Adipocyte (in vitro differentiated cells): ENCODE measurements at regions not wholly inside any gene's neighbourhood (a gene's known extent, or its start where the extent isn't known, plus 50 kb on each side); places are given as distances from the start of the nearest gene placed in this dataset.

Experiments used
- DNase-seq: peaks from one replicate; pipeline ENCODE4 v3.0.0-alpha.2; 2015; ENCODE audit warnings: low read depth
- H3K27me3 ChIP-seq: replicated peaks from 2 replicates; pipeline ENCODE4 v1.7.0; 2013; ENCODE audit warnings: mild to moderate bottlenecking, low read length, moderate library complexity; ENCODE audit not compliant: control insufficient read depth, insufficient read depth
- H3K36me3 ChIP-seq: 2 replicates; pipeline ENCODE4 v1.7.0; 2013; ENCODE audit warnings: low read length, mild to moderate bottlenecking, moderate library complexity; ENCODE audit not compliant: control insufficient read depth, insufficient read depth, severe bottlenecking
- H3K4me1 ChIP-seq: 2 replicates; pipeline ENCODE4 v1.7.0; 2013; ENCODE audit warnings: mild to moderate bottlenecking, low read length, moderate library complexity; ENCODE audit not compliant: control insufficient read depth, insufficient read depth
- H3K4me3 ChIP-seq: 2 replicates; pipeline ENCODE4 v1.7.0; 2013; ENCODE audit warnings: mild to moderate bottlenecking, low read length, moderate library complexity
- H3K9ac ChIP-seq: 2 replicates; pipeline ENCODE4 v1.7.0; 2013; ENCODE audit warnings: mild to moderate bottlenecking, low read length, moderate library complexity
- H3K9me3 ChIP-seq: 2 replicates; pipeline ENCODE4 v1.7.0; 2013; ENCODE audit warnings: mild to moderate bottlenecking, low read length, moderate library complexity; ENCODE audit not compliant: control insufficient read depth

DNA sequence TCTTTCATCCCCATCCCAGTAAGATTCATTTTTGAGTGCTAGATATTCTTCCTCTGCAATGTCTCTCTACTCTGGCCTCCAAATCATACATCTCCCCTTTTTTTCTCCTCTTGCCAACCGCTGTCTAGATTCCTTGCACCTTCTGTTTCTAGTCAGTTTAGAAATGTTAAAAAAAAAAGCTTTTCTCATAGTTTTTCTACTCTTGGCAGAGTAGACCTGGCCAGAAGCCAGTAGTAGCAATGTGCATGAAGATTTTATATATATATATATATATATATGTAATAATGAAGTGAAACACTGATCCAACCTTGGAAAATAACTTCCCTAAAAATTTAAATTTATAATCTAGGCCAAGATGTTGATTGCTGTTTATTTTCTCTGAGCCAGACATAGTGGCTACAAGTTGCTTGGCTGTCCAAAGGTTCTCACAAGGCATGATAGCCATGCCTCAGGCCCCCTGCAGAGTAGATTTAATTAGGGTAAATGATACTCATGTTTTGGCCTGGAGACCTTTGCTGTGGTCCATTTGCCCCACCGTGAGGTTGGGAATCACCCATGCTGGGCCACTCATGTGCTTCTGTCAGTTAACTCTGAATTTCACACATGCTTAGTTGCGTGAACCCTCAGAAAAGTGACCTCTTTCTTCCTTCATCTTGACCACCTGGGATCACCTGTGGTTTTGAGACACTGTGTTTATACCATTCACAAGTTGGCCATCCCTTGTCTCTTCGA, 103.4 kb upstream of the KCNE2 start:
- H3K36me3 ChIP-seq: no peaks in the 10 kb centered on the region
- peaks cover 24% of the 10 kb centered on the region for H3K4me1 ChIP-seq
- H3K9me3 ChIP-seq: peaks cover 11% of the 10 kb centered on the region
- no peak overlapping the region for H3K9ac ChIP-seq
- no peak overlapping the region for H3K4me3 ChIP-seq
- DNase-seq: no peak
- H3K27me3 ChIP-seq: no peaks in the 10 kb centered on the region

DNA sequence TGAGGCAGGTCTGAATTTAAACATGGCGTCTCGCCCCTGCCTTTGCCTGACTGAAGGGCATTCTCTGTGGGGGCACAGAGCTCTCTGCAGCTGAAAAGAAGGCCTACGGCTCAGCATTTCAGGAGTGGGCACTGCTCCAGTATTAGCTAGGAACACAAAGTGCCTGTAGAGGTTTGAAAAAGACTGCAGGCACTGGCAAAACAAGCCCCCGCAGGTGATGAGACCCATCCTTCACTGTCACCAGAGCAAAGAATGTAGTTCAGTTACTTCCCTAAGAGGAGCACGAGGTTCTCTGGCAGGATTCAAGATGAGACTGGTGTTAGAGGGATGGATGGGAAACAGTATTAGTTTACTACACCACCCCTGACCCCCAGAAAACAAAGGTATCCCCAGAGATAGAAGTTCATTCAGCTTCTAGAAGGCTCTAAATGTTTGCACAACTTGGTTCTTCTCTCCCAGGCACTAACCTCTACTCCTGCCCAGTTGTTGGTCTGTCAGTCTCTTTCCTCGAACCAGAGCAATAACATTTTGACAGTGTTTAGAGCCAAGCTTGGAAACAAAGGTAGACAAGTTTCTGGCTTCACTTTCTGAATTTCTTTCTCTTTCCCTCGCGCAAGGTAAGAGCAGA, 101.9 kb upstream of the KCNE2 start:
- peaks cover 31% of the 10 kb centered on the region for H3K4me1 ChIP-seq
- peaks cover 11% of the 10 kb centered on the region for H3K9me3 ChIP-seq
- H3K4me3 ChIP-seq: peak overlapping the region; percentile 43
- DNase-seq: no peak
- H3K27me3 ChIP-seq: no peaks in the 10 kb centered on the region
- H3K9ac ChIP-seq: peak overlapping the region; percentile 58
- no peaks in the 10 kb centered on the region for H3K36me3 ChIP-seq

DNA sequence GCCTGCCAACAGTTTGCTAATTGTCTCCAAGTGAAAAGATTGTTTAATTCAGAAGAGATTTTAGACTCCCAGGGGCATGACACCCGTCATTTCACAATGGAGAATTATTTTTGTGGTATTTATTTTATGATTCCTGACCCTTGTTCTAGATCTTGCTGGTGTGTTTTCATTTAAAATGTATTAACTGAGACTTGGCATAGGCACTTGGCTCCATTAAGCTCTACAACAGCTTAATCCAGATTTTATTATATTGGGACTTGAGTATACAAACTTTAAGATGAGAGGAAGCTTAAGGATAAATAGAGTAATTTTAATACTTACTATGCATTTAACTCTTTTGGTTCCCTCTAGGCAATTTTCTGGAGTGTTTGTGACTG, 101.3 kb upstream of the KCNE2 start:
- H3K36me3 ChIP-seq: no peaks in the 10 kb centered on the region
- peaks cover 11% of the 10 kb centered on the region for H3K9me3 ChIP-seq
- peak overlapping the region; percentile 43 for H3K4me3 ChIP-seq
- H3K4me1 ChIP-seq: peaks cover 31% of the 10 kb centered on the region
- H3K9ac ChIP-seq: peak overlapping the region; percentile 58
- no peaks in the 10 kb centered on the region for H3K27me3 ChIP-seq
- DNase-seq: peak; percentile 3

DNA sequence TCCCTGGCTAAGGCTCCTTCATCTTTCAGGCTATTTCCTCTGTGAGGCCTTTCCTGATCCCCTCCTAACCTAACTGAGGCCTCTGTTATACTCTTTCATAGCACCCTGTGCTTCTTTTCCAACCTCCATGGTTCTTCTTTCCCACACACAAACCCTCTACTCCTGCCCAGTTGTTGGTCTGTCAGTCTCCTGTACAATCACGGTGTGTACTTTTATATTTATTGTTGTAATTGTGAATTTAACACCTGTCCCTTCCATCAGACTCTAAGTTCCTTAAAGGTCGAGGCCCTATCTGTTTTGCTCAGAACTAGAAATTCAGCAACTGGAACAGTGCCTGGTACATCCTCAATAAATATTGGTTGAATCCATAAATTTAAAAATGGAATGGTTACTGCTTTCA, 100.2 kb upstream of the KCNE2 start:
- Histone ChIP-seq H3K36me3 (no peaks in the 10 kb centered on the region), H3K4me3 (peak overlapping the region; percentile 43), H3K9ac (no peak overlapping the region), H3K27me3 (no peaks in the 10 kb centered on the region), H3K4me1 (peaks cover 31% of the 10 kb centered on the region), H3K9me3 (peaks cover 11% of the 10 kb centered on the region)
- no peak for DNase-seq

DNA sequence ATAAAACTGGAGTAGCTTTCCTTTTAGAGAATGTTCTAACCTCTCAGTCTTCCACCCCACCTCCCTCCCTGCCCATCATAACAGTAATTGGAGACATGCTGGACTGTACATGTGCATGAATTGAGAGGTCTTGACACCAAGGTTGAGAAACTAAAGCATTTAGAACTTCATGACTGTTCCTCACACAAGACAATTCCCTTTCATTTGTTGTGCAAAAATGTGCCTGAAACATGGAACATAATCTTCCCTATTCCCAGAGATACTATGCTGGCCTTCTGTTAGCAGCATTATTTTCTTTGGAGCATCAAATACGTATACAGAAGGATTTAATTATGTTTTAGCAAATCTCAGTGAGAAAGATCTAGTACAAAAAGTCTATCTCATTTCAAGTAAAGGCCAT, 97.5 kb upstream of the KCNE2 start:
- H3K27me3 ChIP-seq: no peaks in the 10 kb centered on the region
- peaks cover 37% of the 10 kb centered on the region for H3K4me1 ChIP-seq
- H3K9me3 ChIP-seq: peaks cover 11% of the 10 kb centered on the region
- DNase-seq: peak; percentile 4
- H3K9ac ChIP-seq: no peak overlapping the region
- H3K36me3 ChIP-seq: no peaks in the 10 kb centered on the region
- no peak overlapping the region for H3K4me3 ChIP-seq

DNA sequence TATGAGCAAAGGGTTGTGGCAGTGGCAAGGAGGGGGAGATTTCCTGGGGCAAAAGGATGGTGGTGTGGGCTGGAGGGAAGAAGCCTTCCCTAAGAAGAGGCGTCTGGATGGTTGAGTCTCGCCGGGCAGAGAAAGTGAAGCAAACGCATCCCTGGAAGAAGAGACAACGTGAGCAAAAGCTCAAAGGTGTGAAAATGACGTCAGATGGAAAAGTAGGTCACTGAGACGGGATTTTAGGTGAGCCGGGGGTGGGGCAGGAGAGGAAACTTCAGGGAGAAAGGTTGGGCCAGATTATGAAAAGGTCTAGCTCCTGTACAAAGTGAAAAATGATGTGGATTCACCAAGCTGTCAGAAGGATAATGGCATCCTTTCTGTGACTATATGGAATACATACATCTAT, 95.3 kb upstream of the KCNE2 start:
- H3K9ac ChIP-seq: no peak overlapping the region
- no peak for DNase-seq
- peaks cover 7% of the 10 kb centered on the region for H3K9me3 ChIP-seq

DNA sequence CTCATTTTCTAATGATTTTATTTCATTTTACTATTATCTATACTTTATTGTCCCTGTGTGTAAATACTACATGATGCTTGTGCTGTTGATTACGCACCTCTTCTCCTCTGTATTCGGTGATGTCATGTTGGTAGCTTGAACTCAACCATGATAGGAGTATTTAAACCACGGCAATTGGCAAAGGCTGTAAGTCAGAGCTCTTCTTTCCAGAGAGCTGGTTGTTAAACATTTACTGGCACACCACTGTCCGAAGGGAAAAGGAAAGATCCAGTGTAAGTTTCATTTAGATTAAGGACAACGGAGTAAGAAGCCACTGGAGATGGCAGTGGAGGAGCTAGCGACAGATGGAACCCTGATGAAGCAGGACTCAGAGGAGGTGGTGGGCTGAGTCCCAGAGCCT, 93.4 kb upstream of the KCNE2 start:
- DNase-seq: no peak
- H3K9ac ChIP-seq: no peak overlapping the region
- H3K4me3 ChIP-seq: no peak overlapping the region
- no peaks in the 10 kb centered on the region for H3K27me3 ChIP-seq
- H3K9me3 ChIP-seq: no peaks in the 10 kb centered on the region
- H3K4me1 ChIP-seq: peaks cover 47% of the 10 kb centered on the region
- H3K36me3 ChIP-seq: no peaks in the 10 kb centered on the region

More for the DNA sequence above, 95.3 kb upstream of the KCNE2 start:
- no peak overlapping the region for H3K4me3 ChIP-seq
- peaks cover 37% of the 10 kb centered on the region for H3K4me1 ChIP-seq
- no peaks in the 10 kb centered on the region for H3K27me3 ChIP-seq
- no peaks in the 10 kb centered on the region for H3K36me3 ChIP-seq

DNA sequence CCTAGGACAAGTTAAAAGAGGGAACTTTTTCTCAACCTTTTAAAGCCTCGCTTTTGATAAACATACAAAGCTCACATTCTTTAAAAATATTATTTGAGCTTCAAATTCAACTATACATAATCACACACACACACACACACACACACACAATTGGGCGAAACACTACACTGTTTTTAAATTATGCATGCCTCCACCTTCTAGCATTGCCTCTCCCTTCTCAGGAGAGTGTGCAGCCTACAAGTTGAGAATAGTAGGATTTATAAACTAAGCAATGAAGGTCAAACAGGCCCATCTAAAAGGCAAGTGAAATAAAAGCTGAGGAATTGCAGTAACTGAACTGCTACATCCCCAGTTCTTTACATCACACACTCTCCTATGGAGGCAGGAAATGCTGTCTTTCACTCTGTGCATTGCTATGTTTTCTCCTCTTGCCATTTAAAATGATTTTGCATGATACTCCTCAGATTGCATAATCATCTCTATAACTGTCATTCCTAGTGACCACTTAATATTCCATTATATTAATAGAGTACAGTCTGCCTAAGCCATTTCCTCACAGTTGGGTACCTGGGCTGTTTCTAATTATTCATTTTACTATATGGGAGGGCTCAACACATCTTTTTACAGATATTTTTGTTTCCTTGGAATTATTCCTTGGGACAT, 92.5 kb upstream of the KCNE2 start:
- H3K4me1 ChIP-seq: peaks cover 41% of the 10 kb centered on the region
- no peaks in the 10 kb centered on the region for H3K36me3 ChIP-seq
- no peaks in the 10 kb centered on the region for H3K27me3 ChIP-seq
- H3K9me3 ChIP-seq: no peaks in the 10 kb centered on the region
- DNase-seq: no peak
- peak overlapping the region; percentile 13 for H3K9ac ChIP-seq
- peak overlapping the region; percentile 35 for H3K4me3 ChIP-seq

DNA sequence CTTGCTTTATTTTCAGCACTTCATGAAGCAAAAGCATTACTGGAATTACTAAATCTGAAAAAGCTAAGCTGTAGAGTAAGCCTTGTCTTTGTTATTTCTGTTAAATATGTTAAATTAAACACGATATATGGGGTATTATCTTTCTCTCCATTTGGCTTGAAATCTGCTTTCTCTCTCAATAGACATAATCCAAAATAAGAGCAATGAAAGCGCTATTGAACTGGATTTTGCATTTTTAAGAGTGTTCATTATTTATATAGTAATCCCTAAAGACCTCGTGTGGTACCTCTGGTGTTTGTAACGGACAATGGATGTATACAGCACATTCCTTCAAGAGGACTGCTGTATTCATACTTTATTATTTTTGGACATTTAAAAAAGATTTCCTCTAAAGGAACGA, 91.5 kb upstream of the KCNE2 start:
- peak overlapping the region; percentile 27 for H3K9ac ChIP-seq
- H3K36me3 ChIP-seq: no peaks in the 10 kb centered on the region
- H3K9me3 ChIP-seq: no peaks in the 10 kb centered on the region
- peaks cover 40% of the 10 kb centered on the region for H3K4me1 ChIP-seq
- no peak overlapping the region for H3K4me3 ChIP-seq
- H3K27me3 ChIP-seq: no peaks in the 10 kb centered on the region
- DNase-seq: no peak

DNA sequence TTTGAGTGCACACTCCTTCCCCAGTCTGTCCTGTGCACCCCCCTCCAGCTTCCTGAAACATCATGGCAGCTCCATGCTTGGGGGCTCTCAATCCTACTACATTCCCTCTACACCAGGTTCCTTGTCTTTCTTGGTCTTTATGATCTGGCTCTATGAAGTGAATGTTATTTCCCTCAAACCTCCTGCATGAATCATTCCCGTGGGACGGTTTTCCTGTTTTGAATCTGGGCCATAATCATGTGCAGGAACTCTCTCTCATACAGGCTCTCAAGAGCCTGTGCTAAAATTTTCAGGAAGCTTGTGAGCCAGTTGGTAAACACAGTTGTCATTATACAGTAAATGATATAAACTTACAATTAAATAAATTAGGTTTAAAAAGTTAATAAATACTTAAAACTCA, 89.8 kb upstream of the KCNE2 start:
- DNase-seq: peak; percentile 33
- Histone ChIP-seq H3K4me1 (peaks cover 40% of the 10 kb centered on the region), H3K9me3 (no peaks in the 10 kb centered on the region), H3K4me3 (no peak overlapping the region), H3K36me3 (no peaks in the 10 kb centered on the region), H3K9ac (no peak overlapping the region), H3K27me3 (no peaks in the 10 kb centered on the region)

DNA sequence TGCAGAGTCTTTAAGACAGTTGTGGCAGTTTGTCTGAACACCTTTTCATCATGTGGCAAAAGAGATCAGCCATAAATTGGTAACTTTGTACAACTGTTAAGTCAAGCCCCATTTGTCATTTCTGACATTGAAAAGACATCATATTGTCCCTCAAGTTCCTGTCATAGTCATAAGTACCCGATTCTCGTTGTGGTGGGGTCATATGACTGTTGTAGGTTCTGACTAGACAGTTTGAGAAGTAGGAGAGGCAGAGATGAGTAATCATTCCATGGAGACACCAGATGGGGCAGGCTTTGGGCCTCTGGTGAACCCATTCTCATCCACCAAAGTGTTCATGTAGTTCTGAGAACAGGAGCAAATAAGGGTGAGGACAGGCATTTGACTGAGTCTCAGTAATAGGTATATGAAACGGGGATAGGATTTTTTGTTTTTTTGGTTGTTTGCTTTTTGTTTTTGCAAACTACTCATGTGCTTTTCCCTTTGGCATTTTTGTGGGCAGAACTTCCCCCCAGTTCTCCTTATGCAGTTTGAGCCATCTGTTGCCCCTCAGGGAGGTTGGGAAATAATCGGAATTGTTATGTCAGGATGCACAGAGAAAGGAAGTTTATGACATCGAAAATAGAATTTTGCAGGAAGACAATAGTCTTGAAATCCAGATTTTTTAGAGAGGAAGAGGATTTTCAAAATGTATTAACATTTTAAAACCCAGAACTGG, 86.9 kb upstream of the KCNE2 start:
- H3K36me3 ChIP-seq: no peaks in the 10 kb centered on the region
- H3K27me3 ChIP-seq: no peaks in the 10 kb centered on the region
- peak; percentile 8 for DNase-seq

More for the DNA sequence above, 86.9 kb upstream of the KCNE2 start:
- no peak overlapping the region for H3K9ac ChIP-seq
- no peak overlapping the region for H3K4me3 ChIP-seq
- H3K9me3 ChIP-seq: no peaks in the 10 kb centered on the region
- peaks cover 44% of the 10 kb centered on the region for H3K4me1 ChIP-seq
